GM19372 (cell line): ENCODE measurements at regions not wholly inside any gene's neighbourhood (a gene's known extent, or its start where the extent isn't known, plus 50 kb on each side); places are given as distances from the start of the nearest gene placed in this dataset.
"Not testable (repeated sequence)": the region's sequence is repeated elsewhere in the genome, so short reads cannot be mapped to it uniquely, and the experiment has no call there.

Source experiments
- ATAC-seq: cut with Tn5 transposase; IDR thresholded peaks from one replicate; pipeline ENCODE4 v1.9.1; 2021; ENCODE audit warnings: mild to moderate bottlenecking, low read depth, moderate library complexity; ENCODE audit not compliant: unreplicated experiment

DNA sequence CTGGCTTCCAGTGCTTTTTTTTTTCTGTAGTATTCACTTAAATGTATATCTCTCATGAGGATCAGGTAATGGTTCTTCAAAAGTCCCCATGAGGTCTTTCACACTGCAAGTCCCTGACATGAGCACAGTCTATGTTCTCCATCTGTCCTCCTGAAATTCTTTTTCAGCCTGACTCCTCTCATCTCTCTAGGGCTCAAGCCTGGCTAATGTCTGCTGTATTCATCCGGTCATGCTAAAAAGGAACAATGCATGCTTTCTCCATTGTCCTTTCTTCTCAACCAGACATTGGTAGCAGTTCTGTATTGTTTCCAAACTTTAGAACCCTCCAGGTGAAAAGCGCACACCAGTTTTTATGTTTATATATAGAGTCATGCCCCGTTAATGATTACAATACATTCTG is 368.3 kb upstream of the OLFM3 start:
- ATAC-seq = no peak

DNA sequence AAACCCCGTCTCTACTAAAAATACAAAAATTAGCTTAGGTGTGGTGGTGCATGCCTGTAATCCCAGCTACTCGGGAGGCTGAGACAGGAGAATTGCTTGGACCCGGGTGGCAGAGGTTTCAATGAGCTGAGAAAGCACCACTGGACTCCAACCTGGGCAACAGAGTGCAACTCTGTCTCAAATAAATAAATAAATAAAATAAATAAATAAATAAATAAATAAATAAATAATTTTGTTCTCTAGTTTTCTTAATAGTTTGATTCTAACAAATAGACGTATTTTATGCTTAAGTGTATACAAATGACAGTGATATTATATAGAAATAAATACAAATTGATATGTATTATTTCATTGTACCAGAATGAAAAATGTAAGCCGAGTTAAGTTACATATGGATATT is 339.9 kb upstream of the OLFM3 start:
- no peak for ATAC-seq

GRCh38 chr1:102318104-102318806 is 321.5 kb upstream of the OLFM3 start:
- ATAC-seq = no peak

GRCh38 chr1:102315096-102315495 is 318.4 kb upstream of the OLFM3 start:
- ATAC-seq = no peak

GRCh38 chr1:102296116-102296515 is 299.4 kb upstream of the OLFM3 start:
- no peak for ATAC-seq

GRCh38 chr1:102282955-102283354 is 286.2 kb upstream of the OLFM3 start:
- ATAC-seq = no peak

- ATAC-seq = no peak
These were observed 266.3 kb upstream of the OLFM3 start for GRCh38 chr1:102262994-102263393.

DNA sequence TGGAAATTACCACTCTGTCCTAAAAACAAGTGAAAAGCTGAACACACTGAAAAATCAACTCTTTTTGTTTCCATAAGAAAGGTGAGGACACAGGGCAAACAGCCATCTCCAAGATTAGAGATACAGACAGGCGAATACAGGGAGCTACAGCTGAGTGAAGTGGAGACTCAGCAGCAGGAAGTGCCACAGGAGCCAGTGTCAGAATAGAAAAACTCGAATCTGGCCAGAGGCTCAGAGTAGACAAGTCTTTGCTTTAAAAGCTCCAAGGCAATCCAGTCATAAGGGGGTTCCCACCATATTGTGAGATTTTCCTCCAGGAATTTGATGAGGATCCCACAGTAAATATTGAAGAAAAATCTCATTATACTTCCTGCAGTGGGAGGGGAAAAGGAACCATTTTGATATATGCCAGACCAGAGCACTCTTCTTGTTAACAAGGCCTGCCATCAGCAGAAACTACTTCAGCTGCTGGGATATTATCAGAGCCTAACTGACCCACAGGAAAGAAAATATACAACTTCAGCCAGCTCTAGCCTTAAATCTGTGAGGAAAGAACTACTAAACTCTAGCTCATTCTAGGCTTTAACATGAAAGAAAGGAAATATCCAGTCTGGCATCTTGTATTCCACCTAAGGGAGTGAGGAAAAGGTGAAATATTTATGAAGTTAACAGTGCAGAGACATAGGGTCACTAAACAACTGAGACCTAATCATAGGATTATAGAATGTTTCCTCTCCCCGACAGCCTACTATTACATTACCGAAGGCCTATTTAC is 256.2 kb upstream of the OLFM3 start:
- ATAC-seq = no peak

DNA sequence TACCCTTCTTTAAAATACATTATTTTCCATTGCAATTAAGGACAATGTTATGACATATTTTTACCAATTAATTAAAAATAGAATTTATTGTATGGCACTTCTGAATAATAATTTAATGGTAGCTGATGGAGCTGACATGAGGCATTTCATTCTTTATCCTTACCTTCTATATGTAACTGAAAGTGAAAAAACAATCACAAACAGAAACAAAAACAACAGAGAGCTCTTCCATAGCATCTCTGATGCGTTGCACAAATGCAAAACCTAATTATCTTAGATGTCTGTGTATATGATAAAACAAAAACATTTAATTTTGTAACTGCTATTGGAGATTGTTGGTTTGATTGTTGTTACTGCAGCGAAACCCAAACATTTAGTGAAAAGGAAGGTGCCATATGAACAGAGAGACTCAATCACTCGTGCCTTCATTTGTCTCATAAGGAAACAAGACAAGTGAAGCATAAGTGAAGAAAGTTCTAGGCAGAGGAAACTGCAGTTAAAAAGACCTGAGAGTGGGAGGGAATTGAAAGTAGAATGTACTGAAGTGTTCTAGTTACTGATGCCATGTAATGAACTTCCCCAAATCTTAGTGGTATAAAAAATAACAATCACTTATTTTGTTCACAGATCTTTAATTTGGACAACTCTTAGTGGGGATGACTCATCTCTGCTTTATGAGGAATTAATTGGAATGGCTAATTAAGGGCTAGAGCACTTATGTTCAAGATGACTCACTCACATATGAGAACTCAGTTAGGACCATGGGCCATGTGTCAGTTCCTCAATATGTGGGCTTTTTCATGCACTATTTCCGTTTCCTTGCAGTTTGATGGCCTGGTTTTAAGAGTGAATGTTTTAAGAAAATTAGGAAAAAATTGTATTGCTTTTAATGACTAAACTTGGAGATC is 245.0 kb upstream of the OLFM3 start:
- peak; percentile 53 for ATAC-seq

- ATAC-seq = no peak
These were observed 242.5 kb upstream of the OLFM3 start for GRCh38 chr1:102239247-102239646.

- no peak for ATAC-seq
These were observed 238.1 kb upstream of the OLFM3 start for GRCh38 chr1:102234753-102235359.

- no peak for ATAC-seq
These were observed 222.7 kb upstream of the OLFM3 start for GRCh38 chr1:102219463-102219862.

DNA sequence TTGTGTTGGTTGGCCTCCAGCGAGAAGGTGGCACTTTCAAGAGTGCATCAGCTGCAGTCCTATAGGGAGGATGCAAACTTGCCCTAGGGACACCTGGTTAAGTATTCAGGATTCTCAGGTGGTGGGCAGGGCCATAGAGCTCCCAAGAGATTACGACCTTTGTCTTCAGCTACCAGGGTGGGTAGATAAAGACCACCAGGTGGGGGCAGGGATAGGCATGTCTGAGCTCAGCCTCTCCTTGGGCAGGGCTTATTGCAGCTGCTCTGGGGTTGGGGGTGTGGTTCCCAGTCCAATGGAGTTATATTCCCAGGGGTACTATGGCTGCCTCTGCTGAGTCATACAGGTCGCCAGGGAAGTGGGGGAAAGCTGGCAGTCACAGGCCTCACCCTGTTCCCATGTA is 214.2 kb upstream of the OLFM3 start:
- ATAC-seq = not testable (repeated sequence)

DNA sequence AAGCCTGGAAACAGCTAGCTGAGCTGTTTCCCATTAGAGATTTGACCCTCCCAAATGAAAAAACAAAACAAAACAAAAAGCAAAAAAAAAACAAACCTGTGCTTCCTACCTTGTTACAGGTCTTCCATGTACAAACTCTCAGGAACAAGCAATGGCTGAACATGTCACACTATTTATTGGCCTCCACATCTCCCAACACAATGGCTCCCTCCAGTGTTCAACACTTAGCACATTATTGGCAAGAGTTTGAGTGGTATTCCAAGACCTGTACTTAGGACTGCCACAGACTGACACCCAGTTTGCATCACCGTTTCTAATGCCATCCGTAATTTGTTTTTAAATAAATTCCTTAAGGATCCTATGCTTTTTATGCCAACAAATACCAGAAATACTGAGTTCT is 195.0 kb upstream of the OLFM3 start:
- peak; percentile 64 for ATAC-seq

DNA sequence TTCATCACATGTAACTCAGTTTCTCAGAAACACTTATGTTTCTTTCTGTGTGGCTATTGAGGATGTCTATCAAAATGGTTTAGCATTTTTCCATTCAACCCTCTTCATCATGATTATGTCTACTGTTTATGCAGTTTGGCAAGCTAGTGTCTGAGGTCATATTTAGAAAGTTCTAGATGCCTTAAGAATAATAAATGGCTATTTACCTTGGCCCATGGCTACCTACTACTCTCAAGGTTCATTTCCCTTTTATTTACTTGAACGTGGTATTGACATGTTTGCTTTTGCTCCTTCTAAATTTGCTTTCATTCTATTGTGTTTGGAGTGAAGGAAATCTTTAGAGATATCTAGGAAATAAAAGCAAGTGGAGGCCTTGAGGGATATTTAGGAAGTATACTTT is 193.7 kb upstream of the OLFM3 start:
- no peak for ATAC-seq

DNA sequence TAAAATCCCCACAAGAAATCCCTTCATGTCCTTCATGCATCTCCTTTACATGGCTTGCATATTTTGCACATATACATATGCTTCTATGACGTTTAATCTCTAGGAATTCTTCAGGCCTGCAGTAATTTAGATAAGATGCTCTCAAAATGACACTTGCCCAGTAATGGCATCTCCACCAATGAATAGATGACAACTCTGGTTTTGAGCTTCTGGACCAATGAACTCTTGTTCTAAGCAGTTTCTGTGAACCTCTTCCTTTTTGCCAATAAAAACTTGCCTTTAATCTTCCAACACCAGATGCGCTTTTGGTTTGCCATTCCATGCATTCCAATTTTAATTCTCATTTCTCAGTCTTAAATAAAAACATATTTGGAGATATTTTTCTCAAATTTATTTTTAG is 189.8 kb upstream of the OLFM3 start:
- ATAC-seq = no peak

DNA sequence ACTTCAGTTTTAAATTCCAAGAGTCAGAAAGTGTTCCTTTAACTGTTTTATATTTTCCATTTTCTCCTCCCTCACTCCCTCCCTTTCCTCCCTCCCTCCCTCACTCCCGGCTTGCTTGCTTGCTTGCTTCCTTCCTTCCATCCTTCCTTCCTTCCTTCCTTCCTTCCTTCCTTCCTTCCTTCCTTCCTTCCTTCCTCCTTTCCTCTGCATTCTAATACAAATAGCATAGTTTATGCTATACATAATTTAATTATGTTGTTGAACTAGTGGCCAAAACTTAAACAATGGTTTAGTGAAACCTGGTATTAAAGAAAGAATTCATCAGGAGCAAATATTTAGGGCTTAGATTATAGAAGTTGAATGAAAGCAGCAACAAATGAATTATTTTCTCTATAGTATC is 188.5 kb upstream of the OLFM3 start:
- ATAC-seq = no peak

DNA sequence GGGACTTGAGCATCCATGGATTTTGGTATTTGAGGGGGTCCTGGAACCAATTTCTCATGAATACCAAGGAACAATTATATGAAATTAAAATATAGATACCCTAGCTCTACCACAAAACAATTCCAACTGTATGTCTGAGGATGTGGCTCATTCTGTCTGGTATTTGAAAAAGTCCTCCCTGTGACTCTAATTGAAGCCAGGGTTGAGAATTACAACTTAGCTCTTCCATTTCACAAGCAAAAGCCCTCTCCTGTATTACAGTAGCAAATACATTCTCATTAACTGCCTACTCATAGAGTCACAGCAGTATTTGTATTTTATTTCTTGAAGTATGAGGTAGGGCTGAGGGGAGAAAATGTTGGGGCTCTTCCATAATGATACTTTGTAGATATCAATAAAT is 187.8 kb upstream of the OLFM3 start:
- no peak for ATAC-seq

- no peak for ATAC-seq
These were observed 187.0 kb upstream of the OLFM3 start for GRCh38 chr1:102183711-102184110.

GRCh38 chr1:102182603-102183260 is 186.0 kb upstream of the OLFM3 start:
- ATAC-seq = no peak
